ENCODE measurements at regions not wholly inside any gene's neighbourhood (a gene's known extent, or its start where the extent isn't known, plus 50 kb on each side); places are given as distances from the start of the nearest gene placed in this dataset.

DNA sequence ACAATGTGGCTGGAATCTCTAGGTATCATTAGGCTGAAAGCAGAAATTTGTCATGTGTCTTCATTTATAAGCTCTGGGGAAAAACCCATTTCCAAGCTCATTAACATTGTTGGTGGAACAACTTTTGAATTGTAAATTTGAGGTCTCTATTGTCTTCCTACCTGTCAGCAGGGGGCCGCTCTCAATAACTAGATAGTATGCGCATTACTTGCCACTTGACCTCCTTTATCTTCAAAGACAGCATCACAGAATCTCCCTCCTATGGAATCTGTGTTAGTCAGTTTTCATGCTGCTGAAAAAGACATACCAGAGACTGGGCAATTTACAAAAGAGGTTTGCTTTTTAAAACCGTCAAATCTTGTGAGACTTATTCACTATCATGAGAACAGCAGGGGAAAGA lies 223.1 kb downstream of the CALCRL start:
- Histone ChIP-seq H3K36me3 (ENCODE audit: control insufficient read depth in 2 of 2, insufficient read depth in 2 of 2, low read length in 1 of 2) (no peaks in the 10 kb centered on the region), H3K4me2 (ENCODE audit: control insufficient read depth, insufficient read depth) (no peak overlapping the region), H3K79me2 (ENCODE audit: control insufficient read depth, insufficient read depth, low read length) (no peaks in the 10 kb centered on the region), H3K27me3 (replicated peaks in 1 of 2; ENCODE audit: control insufficient read depth in 2 of 2, insufficient read depth in 2 of 2, low read length in 1 of 2) (no peaks in the 10 kb centered on the region), H3K9ac (ENCODE audit: control insufficient read depth, insufficient read depth, low read length) (no peak overlapping the region), H3K4me1 (ENCODE audit: control insufficient read depth, insufficient read depth, low read length) (no peaks in the 10 kb centered on the region), H2AFZ (ENCODE audit: control insufficient read depth, low read depth, low read length) (no peak overlapping the region), H3K27ac (ENCODE audit: control insufficient read depth, insufficient read depth) (no peak overlapping the region), H3K4me3 (no peak overlapping the region), H3K9me3 (replicated peaks; ENCODE audit: control insufficient read depth, insufficient read depth, low read length) (no peaks in the 10 kb centered on the region; the same call in 2 of the 3 replicates), H4K20me1 (ENCODE audit: control insufficient read depth, insufficient read depth) (no peaks in the 10 kb centered on the region)
- TF ChIP-seq RELA (IDR thresholded peaks at IDR 0.05; ENCODE audit: borderline replicate concordance, partially characterized antibody) = no peak
- no peak for TF ChIP-seq BMI1 (IDR thresholded peaks at IDR 0.05; ENCODE audit: borderline replicate concordance)
- TF ChIP-seq NRF1 (conservative IDR thresholded peaks at IDR 0.05; ENCODE audit: low read depth, low read length) = no peak
- no peak for TF ChIP-seq ZNF622 (IDR thresholded peaks at IDR 0.05)
- TF ChIP-seq EP300 (IDR thresholded peaks at IDR 0.05; ENCODE audit: borderline replicate concordance in 1 of 2, control insufficient read depth in 1 of 2, low read depth in 2 of 2, low read length in 2 of 2) = no peak
- TF ChIP-seq TCF7 (IDR thresholded peaks at IDR 0.05; ENCODE audit: borderline replicate concordance) = no peak
- no peak for TF ChIP-seq SMAD5 (IDR thresholded peaks at IDR 0.05; ENCODE audit: low read depth)
- TF ChIP-seq, protein P1, sequence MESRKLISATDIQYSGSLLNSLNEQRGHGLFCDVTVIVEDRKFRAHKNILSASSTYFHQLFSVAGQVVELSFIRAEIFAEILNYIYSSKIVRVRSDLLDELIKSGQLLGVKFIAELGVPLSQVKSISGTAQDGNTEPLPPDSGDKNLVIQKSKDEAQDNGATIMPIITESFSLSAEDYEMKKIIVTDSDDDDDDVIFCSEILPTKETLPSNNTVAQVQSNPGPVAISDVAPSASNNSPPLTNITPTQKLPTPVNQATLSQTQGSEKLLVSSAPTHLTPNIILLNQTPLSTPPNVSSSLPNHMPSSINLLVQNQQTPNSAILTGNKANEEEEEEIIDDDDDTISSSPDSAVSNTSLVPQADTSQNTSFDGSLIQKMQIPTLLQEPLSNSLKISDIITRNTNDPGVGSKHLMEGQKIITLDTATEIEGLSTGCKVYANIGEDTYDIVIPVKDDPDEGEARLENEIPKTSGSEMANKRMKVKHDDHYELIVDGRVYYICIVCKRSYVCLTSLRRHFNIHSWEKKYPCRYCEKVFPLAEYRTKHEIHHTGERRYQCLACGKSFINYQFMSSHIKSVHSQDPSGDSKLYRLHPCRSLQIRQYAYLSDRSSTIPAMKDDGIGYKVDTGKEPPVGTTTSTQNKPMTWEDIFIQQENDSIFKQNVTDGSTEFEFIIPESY (IDR thresholded peaks at IDR 0.05) = no peak
- TF ChIP-seq ZZZ3 (IDR thresholded peaks at IDR 0.05; ENCODE audit: control insufficient read depth, insufficient read length, low read depth) = no peak
- TF ChIP-seq, protein P2, sequence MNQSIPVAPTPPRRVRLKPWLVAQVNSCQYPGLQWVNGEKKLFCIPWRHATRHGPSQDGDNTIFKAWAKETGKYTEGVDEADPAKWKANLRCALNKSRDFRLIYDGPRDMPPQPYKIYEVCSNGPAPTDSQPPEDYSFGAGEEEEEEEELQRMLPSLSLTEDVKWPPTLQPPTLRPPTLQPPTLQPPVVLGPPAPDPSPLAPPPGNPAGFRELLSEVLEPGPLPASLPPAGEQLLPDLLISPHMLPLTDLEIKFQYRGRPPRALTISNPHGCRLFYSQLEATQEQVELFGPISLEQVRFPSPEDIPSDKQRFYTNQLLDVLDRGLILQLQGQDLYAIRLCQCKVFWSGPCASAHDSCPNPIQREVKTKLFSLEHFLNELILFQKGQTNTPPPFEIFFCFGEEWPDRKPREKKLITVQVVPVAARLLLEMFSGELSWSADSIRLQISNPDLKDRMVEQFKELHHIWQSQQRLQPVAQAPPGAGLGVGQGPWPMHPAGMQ (IDR thresholded peaks at IDR 0.05; ENCODE audit: borderline replicate concordance) = no peak
- TF ChIP-seq STAT3 (IDR thresholded peaks at IDR 0.05; ENCODE audit: low read depth, low read length) = no peak
- no peak for TF ChIP-seq TCF12 (IDR thresholded peaks at IDR 0.05; ENCODE audit: low read depth, low read length)
- ChIA-PET POLR2A (no interaction called here), SMC1A (ENCODE audit: uncharacterized antibody, unreplicated experiment) (no interaction called here), RAD21 (ENCODE audit: unreplicated experiment) (no interaction called here), CTCF (no interaction called here)
- no peak for DNase-seq (ENCODE audit: low read depth, low spot score)
- no TSS peak for BruUV-seq (replicated peaks)
- 24% methylated on average over 3 of the region's 3 CpGs for WGBS (ENCODE audit: insufficient coverage, insufficient replicate concordance, low lambda C conversion rate, missing lambda C conversion rate)
- intact Hi-C loops (cut with micrococcal nuclease; ENCODE audit: unreplicated experiment) (no loop called here), in situ Hi-C loops (cut with MboI) (no loop called here)
- FAIRE-seq = no peak
- no peak for ATAC-seq

Data from GM12878 (cell line).